NOMO-1 treated with dmso at 0.1 percent for 144 hours (cell line): ENCODE measurements at regions not wholly inside any gene's neighbourhood (a gene's known extent, or its start where the extent isn't known, plus 50 kb on each side); places are given as distances from the start of the nearest gene placed in this dataset.
"Not testable (repeated sequence)": the region's sequence is repeated elsewhere in the genome, so short reads cannot be mapped to it uniquely, and the experiment has no call there.

Source experiments
- DNase-seq: peaks from one replicate; lab custom pipeline; 2025; ENCODE audit not compliant: unreplicated experiment; lab: John Stamatoyannopoulos, UW

DNA sequence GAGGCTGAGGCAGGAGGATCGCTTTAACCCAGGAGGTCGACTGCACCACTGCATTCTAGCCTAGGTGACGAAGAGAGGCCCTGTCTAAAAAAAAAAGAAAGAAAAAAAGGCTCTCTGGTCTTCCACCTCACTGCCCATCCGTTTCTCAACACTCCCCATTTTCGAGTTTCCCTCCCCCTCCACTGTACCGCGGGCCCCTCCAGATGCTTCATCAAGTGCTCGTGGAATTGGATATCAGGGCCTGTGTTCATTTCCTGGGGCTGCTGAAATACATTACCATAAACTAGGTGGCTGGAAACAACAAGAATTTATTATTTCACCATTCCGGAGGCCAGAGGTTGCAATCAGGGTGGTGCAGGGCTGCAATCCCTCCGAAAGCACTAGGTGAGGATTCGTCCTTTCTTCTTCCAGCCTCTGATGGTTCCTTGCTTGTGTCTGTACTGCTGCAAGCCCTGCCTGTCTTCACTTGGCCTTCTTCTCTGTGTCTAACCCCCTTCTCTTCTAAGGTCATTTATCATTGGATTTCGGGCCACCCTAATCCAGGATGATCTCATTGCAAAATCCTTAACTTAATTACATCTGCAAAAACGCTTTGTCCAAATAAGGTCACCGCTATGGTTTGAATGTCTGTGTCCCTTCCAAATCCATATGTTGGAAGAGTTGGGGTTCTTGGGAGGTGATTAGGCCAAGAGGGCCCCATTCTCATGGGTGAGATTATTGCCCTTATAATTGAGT, 135.1 kb downstream of the CRLF3 start:
- DNase-seq, result not testable (repeated sequence)

DNA sequence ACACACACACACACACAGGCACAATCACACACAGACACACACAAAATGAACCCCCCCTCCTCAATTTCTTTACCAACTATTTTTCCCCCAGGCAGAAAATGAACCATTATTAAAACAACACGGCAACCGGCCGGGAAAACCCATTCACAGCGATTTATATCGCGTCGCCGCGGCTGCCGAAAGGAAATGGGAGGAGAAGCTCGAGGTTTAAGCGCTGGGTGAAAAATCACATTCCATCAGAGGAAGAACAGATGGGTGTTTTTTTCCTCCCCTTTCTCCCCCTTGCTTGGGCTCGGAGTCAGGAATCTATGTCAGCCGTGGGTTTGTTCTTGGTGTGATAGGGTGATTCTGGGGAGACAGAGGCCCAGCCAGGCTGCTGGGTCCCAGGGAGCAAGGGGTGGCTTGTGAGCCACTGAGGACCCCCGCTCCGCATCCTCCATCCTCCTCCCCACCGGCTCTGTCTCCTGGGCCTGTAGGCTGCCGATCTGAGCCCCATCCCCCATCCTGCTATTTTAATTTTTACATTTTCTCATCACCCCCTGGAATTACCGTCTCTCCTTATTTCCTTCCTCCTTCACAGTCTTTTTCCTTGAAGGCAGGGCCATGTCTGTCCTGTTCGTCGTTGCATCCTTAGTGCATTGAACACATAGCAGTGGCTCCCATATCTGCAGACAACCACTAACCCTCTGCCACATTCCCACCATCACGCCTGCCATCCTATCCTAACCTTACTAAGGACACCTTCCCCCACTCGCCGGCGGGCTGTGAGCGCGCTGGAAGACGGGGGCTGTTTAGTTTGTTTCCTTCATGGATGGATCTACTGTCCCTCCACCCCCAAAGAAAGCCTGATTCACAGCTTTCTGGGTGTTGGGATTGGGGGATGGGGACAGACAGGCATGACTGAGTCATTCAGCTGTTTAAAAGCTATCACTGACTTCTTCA, 137.7 kb downstream of the CRLF3 start:
- DNase-seq, result not testable (repeated sequence)

DNA sequence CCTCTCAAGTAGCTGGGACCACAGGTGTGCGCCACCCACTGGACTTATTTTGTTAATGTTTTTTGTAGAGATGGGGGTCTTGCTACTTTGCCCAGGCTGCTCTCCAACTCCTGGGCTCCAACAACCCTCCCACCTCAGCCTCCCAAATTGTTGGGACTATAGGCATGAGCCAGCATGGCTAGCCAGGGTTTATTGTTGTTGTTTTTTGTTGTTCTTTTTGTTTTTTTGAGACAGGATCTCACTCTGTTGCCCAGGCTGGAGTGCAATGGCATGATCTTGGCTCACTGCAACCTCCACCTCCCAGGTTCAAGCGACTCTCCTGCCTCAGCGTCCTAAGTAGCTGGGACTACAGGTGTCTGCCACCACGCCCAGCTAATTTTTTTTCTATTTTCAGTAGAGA, 142.2 kb downstream of the CRLF3 start:
- DNase-seq, result not testable (repeated sequence)

DNA sequence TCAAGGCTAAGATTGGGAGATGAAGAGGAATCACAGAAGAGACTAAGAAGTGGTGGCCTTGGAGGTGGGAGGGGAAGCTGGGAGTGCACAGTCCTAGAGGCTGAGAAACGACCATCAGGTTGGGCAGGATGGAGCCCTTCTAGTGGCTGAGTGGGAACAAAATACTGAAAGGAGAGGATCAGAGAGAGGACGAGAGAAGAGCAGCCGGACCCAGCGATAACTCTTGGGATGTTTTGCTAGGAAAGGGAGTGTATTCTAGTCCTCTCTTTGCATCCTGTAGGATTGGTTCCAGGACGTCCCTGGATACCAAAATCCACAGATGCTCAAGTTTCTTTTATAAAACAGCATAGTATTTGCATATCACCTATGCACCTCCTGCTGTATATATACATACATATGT, 143.8 kb downstream of the CRLF3 start:
- DNase-seq, result not testable (repeated sequence)

DNA sequence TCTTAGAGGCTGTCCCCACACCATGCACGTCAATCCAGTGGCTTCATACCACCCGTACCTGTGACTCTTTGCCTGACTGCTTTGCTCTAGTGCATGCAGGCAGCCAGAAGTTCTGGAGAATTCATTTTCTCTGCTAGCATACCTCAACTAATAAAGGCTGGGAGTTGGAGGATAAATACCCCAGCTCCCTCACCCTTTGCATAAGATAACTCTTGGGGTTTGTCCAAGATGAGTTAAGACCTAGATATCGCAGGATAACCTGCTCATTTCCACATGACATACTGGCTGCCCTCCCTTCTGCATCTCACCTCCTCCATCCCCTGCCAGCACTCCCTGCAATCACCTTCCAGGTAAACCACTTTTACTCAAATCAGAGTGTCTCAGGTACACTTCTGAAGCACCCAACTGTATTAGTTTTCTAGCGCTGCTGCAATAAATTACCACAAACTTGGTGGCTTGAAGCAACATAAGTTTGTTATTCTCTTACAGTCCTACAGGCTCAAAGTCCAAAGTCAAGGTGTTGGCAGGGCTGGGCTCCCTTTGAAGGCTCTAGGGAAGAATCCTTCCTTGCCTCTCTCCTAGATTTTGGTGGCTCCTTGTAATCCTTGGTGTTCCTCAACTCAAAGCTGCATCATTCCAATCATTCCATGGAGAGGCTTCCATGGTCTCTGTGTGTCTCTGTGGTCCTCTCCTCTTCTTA, 146.8 kb downstream of the CRLF3 start:
- DNase-seq, result no peak

DNA sequence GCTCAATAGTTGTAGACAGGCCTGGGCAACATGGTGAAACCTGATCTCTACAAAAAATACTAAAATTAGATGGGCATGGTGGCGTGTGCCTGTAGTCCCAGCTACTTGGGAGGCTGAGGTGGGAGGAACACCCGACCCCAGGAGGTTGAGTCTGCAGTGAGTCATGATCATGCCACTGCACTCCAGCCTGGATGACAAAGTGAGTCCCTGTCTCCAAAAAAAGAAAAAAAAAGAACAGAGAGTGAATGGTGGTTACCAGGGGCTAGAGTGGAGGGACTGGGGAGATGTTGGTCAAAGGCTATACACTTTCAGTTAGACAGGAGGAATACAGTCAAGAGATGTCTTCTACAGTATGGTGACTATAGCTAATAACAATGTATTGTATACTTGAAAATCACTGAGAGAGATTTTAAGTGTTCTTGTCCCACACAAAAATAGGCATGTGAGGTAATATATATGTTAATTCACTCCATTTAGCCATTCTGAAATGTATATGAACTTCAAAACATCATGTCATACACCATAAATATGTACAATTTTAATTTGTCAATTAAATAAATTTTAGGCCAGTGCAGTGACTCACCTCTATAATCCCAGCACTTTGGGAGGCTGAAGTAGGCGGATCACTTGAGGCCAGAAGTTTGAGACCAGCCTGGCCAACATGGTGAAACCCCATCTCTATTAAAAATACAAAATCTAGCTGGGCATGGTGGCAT, 148.6 kb downstream of the CRLF3 start:
- DNase-seq, result not testable (repeated sequence)

DNA sequence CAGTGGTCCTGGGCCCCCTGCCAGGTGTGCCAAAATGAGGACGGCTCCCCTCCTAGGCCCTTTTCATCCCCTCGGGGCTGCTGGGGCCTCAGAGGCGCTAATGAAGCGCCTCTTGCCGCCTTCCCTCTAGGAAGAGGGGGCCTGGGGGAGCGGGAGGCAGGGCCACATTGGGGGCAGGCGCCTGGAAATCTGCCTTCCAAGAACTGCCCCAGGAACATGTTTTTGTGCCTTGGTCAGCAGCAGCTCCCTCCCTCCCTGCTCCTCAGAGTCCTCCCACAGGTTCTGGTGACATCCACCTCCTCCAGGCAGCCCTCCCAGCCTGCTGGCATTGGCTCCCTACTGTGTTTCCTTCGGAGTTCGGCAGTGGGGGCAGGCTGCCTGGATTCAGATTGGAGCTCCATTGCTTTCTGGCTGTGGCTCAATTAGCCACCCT, 155.3 kb downstream of the CRLF3 start:
- not testable (repeated sequence) for DNase-seq

DNA sequence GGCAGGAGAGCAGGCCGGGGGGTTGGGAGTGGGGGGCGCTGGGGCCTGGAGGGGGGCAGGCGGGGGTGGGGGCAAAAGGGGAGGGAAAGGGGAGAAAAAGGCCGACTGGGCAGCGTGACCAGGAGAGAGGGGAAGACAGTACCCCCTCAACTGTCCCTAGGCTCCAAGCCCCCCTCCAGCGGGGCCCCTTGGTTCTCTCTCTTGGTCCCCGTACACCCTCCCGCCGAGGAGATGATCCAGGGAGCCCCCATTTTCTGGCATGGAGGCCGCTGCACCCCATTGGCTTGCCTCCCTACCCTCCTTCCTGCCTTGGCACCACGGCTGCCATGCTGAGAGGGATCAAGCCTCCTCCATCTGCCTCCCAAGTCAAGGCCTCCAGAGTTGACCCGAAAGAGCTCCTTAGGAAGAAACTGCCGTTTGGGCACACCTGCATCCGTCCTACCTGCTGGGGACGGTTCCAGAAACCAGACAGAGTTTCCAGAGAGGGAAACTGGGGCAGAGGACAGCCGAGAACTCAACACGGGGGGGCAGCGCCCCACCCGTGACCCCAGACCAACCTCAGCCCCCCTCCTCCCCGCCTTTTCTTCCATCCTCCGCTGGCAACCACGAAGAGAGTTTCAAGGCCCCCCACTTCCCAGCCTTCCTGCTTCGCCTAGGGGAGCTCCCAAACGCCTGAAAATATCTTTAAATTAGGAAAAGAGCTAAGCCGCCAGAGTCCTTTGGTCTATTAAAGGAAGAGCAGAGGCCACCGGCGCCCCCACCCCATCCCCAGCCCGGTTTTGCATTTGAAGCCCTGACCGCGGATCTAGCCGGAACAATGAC, 155.9 kb downstream of the CRLF3 start:
- DNase-seq, result not testable (repeated sequence)

DNA sequence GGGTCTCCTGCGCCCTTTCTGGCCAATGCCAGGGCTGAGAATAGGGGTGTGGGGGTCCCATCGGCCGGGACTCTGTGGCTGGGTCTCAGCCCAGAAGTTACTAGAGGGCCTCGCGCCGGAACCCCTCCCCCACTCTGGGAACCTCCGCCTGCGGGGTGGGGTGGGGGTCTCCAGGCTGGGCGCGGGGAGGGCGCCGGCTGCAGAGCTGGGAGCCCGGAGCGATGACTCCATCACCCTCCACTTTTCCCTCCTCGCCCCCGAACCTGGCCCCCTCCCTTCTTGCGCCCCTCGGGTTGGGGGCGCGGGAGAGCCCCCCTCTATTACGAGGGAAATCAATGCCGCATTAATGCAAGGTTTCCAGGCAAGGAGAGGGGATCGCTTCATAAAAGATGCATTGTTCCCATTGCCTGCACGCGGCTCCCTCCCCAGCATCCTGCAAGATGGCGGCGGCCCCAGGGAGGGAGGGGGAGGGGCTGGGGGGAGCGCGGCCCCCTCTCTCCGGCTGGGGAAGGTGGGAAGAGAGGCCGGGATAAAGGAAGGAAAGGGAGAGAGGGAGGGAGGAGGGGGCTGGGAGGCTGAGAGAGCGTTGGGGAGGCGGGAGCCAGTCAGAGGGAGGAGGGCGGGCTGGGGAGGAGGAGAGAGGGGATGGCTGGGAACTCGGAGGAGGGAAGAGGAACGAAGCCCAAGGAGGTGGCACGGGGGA, 156.7 kb downstream of the CRLF3 start:
- not testable (repeated sequence) for DNase-seq

DNA sequence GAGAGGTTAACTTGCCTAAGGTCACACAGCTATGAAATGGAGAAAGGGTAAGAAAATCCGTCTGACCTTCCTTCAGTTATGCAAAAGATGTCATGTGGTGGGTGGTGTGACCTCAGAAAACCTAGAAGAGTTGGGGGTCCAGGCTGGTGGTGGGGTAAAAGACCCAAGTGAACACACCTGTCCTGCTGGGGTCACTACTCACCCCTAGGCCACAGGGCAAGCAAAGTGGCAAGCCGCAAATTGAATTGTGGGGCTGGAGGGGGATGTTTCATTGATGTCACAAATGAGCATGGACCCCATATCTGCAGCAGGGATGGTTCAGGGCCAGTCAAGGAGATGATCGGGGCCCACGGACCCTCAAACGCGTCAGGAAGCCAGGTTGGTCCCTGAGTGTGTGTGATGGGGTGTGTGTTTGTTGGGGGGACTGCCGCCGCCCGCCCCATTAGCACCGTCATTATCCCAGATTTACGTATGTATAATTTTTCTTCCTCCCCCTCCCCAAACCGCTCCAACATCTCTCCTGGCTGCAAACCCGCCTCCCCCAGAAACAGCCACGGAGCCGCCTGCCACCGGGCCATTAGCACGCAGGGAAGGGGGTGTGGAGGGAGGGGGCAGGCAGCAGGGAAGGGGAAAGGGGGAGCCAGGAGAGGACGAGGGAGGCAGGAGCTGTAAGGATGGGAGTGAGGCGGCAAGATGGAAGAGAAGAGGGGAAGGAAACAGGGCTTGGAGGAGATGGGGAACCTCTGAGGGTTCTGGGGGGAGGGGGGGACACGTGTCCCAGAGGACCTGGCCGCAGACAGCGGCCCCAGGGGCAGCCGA, 157.4 kb downstream of the CRLF3 start:
- DNase-seq, result not testable (repeated sequence)

DNA sequence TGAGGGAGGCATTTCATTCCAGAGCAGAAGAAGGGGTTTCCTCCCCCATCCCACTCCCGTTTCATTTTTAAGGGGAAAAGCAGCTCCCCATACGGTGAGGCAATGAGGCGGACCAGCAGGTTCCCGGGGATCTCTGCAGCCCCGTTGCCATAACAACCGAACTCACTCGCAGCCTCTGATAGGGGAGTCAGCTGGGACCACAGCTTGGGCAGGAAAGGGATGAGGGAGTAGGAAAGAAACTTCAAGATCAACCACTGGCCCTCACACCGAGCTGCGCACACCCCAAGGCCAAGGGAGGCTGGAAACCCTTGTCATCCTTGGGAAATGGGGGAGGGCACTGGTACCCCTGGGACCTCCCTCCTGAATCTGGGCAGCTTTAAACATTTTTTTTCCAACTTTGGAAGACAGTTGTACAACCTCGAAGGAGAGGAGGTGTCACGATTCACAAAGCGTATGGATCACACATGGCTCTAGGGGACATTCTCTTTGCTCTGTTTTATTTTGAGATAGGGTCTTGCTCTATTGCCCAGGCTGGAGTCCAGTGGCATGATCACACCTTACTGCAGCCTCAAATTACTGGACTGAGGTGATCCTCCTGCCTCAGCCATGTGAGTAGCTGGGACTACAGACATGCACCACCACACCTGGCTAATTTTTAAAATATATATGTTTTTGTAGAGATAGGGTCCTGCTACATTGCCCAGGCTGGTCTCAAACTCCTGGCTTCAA, 160.6 kb downstream of the CRLF3 start:
- not testable (repeated sequence) for DNase-seq

DNA sequence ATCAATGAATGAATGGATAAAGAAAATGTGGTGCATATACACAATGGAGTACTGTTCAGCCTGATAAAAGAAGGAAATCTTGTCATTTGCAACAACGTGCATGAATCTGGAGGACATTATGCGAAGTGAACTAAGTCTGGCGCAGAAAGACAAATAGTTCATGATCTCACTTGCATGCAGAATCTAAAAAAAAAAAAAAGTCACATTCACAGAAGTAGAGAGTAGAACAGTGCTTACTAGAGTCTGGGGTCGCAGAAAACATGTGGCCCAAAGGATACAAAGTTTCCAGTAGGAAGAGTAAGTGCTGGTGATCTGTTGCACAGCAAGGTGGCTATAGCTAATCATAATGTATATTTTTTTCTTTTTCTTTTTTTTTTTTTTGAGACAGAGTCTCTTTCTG, 167.3 kb downstream of the CRLF3 start:
- DNase-seq, result not testable (repeated sequence)

DNA sequence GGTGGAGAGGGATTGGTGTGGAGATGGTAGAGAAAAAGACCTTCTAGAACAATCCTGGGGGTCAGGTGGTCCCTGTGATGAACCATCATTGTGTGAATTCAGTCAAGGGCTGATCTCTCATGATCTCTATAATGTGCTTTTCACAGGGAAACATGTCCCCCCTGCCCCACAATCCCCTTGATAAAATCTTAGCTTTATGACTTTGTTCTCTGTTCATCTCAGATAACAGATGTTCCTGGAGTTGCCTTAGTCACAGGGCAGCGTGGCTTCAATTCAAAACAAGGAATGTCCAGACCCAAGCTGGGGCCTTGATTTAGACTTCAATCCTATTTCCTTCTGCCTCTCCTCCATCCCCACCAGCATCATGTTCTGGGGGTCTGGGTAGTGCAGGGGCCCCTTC, 171.5 kb downstream of the CRLF3 start:
- not testable (repeated sequence) for DNase-seq

DNA sequence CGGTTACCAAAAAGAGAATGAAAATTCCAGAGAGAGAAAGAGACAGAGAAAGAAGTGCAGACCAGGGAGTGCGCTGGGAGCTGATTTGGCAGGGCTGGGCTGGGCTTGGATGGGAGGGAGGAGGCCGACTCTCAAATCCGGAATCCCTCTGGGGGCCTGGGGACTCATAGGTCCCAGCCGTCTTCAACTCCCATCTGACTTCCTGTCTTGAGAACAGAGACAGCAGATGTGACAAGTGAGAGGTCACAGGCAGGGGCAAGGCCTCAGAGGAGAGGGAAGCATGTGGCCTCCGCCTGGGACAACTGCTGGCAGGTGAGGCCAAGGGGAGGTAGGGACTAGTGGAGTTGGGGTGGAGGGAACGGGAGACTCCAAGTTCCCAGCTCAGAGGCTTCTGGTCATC, 172.9 kb downstream of the GOSR1 start:
- DNase-seq, result not testable (repeated sequence)

DNA sequence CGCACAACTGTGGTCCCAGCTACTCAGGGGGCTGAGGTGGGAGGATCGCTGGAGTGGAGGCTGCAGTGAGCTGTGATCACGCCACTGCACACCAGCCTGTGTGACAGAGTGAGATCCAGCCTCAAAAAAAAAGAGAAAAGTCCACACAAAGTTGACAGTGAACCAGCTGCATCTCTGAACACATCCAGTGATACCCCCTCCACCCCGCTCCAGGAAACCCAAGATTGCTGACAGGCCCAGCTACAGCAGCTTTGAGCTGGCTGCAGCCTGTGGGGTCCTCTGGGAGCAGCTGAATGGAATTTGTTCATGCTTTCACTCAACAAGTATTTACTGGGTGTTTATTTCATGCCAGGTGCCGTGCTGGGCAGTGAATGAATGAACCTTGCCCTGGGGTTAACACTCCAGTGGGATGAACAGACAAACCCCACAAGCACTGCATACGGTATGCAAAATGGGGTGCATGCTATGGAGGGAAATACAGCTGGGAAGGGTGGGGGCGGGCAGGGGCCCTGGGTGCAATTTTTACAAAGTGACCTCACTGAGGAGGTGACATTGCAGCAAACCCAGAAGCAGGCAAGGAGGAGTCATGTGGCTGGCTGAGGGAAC, 170.9 kb downstream of the GOSR1 start:
- not testable (repeated sequence) for DNase-seq

DNA sequence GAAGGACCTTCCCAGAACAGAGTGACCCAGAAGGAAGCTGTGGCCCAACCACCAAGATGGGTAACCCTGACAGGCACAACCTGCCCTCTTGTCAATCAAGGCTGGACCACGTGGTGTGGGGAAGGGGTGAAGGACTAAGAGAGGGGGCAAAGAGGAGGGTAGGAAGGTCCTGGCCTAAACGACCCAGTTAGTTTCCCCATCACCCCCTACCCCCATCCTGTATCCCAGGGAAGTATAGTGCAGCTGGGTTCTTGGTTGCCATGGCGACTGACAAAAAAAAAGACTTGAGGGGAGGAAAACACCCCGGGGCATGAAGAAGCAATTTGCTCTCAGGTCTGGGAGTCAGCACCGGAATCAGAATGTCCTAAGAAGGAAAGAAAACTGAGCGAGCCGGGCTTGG, 168.7 kb downstream of the GOSR1 start:
- DNase-seq, result not testable (repeated sequence)

DNA sequence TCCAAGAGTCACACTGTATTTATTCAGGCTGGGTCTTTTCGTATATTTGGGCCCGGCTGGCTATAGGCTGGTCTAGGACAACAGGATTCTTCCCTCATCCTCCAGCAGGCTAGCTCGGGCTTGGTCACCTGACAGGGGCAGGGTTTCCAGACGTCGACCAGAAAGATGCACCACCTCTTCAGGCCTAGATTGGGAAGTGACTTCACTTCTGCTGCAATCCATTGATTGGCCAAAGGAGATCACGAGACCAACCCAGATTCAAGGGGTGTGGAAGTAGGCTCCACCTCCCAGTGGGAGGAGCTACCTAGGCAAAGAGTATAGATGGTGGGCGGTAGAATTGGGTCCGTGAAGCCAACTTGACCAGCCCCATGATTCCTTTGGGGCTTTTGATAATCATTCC, 167.5 kb downstream of the GOSR1 start:
- not testable (repeated sequence) for DNase-seq
